B cell (primary cell): ENCODE measurements at regions not wholly inside any gene's neighbourhood (a gene's known extent, or its start where the extent isn't known, plus 50 kb on each side); places are given as distances from the start of the nearest gene placed in this dataset.
"Not testable (repeated sequence)": the region's sequence is repeated elsewhere in the genome, so short reads cannot be mapped to it uniquely, and the experiment has no call there.

Experiments
- ATAC-seq: fragments of 200-7000 bp; cut with Tn5 transposase; one replicate; pipeline ENCODE4 v1.10.0; 2021; ENCODE audit warnings: low read depth, mild to moderate bottlenecking, moderate number of reproducible peaks, moderate library complexity
- CTCF ChIA-PET: fragments of 350-600 bp; sonication (Branson Sonifier 250); formaldehyde crosslinking; loops from one replicate; lab custom pipeline; 2021; ENCODE audit warnings: antibody characterized with exemption, inconsistent platforms; lab: Charles Lee
- POLR2A ChIA-PET: fragments of 350-600 bp; sonication (Branson Sonifier 250); formaldehyde crosslinking; loops from one replicate; lab custom pipeline; 2021; ENCODE audit warnings: antibody characterized with exemption; lab: Charles Lee
- DNase-seq: peaks from one replicate; pipeline ENCODE4 v3.0.0; 2013
- H2AFZ ChIP-seq: 2 replicates; pipeline ENCODE4 v1.6.1; 2012; ENCODE audit warnings: mild to moderate bottlenecking, low read depth, low read length; ENCODE audit not compliant: insufficient read depth, poor library complexity, severe bottlenecking
- H3K27ac ChIP-seq, 2 donors: 1 replicate in 1 of 2; 2 replicates in 1 of 2; pipeline ENCODE4 v1.5.1; 2012 to 2013; ENCODE audit warnings: low read length in 2 of 2, mild to moderate bottlenecking in 2 of 2, moderate library complexity in 1 of 2
- H3K27me3 ChIP-seq, 4 experiments: fragments of 200-600 bp in 1 of 4; sonication (generic) in 1 of 4; replicated peaks in 1 of 4; 1 replicate in 2 of 4; 2 replicates in 2 of 4; pipeline versions ENCODE4 v1.6.1 to v1.7.0; 2013 to 2016; ENCODE audit warnings: low read length in 3 of 4, mild to moderate bottlenecking in 2 of 4, mixed read lengths in 1 of 4, moderate library complexity in 1 of 4; ENCODE audit not compliant: insufficient read depth in 4 of 4, control insufficient read depth in 3 of 4; ENCODE audit errors: control extremely low read depth in 1 of 4
- H3K36me3 ChIP-seq, 2 experiments: replicated peaks in 1 of 2; 1 replicate in 1 of 2; 2 replicates in 1 of 2; pipeline versions ENCODE4 v1.6.1 to v1.7.1; 2013; ENCODE audit warnings: low read length in 1 of 2; ENCODE audit not compliant: insufficient read depth in 2 of 2, control insufficient read depth in 1 of 2; ENCODE audit errors: control extremely low read depth in 1 of 2, extremely low read depth in 1 of 2
- H3K4me1 ChIP-seq, 2 donors: fragments of 200-600 bp in 1 of 2; sonication (generic) in 1 of 2; 1 replicate in 1 of 2; 2 replicates in 1 of 2; pipeline versions ENCODE4 v1.5.1 to v1.6.1; 2013 to 2017; ENCODE audit warnings: low read length in 2 of 2; ENCODE audit not compliant: control insufficient read depth in 2 of 2, insufficient read depth in 2 of 2
- H3K4me2 ChIP-seq: replicated peaks from 2 replicates; pipeline ENCODE3; 2012; ENCODE audit warnings: mild to moderate bottlenecking, low read depth, low read length; ENCODE audit not compliant: poor library complexity, severe bottlenecking
- H3K4me3 ChIP-seq, 5 experiments: fragments of 200-600 bp in 1 of 5; sonication (generic) in 1 of 5; 1 replicate in 3 of 5; 2 replicates in 2 of 5; pipeline versions ENCODE4 v1.5.1 to v1.7.0; 2011 to 2016; ENCODE audit warnings: low read length in 4 of 5, mild to moderate bottlenecking in 4 of 5, low read depth in 2 of 5, control low read depth in 1 of 5, moderate library complexity in 1 of 5; ENCODE audit not compliant: insufficient read depth in 1 of 5; ENCODE audit errors: control extremely low read depth in 1 of 5, extremely low read depth in 1 of 5
- H3K79me2 ChIP-seq: fragments of 200-600 bp; sonication (generic); one replicate; pipeline ENCODE4 v1.6.0; 2016; ENCODE audit warnings: low read length; ENCODE audit not compliant: control insufficient read depth, insufficient read depth
- H3K9ac ChIP-seq: fragments of 200-600 bp; sonication (generic); 2 replicates; pipeline ENCODE4 v1.6.1; 2017; ENCODE audit warnings: mild to moderate bottlenecking, low read length, moderate library complexity
- H3K9me3 ChIP-seq, 3 donors: one replicate each; pipeline versions ENCODE4 v1.6.1 to v1.7.1; 2013; ENCODE audit warnings: low read length in 2 of 3; ENCODE audit not compliant: control insufficient read depth in 2 of 3, insufficient read depth in 1 of 3; ENCODE audit errors: control extremely low read depth in 1 of 3
- H4K20me1 ChIP-seq: 2 replicates; pipeline ENCODE4 v1.6.0; 2012; ENCODE audit warnings: mild to moderate bottlenecking, low read length; ENCODE audit not compliant: insufficient read depth, control insufficient read depth, poor library complexity, severe bottlenecking
- H3K27ac Mint-ChIP-seq: one replicate; pipeline ENCODE4 v1.8.0; 2021; ENCODE audit warnings: mixed read lengths
- H3K27me3 Mint-ChIP-seq: one replicate; pipeline ENCODE4 v1.8.0; 2021; ENCODE audit warnings: mixed read lengths
- H3K4me1 Mint-ChIP-seq: one replicate; pipeline ENCODE4 v1.8.0; 2021; ENCODE audit warnings: mixed read lengths
- H3K4me3 Mint-ChIP-seq: one replicate; pipeline ENCODE4 v1.8.0; 2021; ENCODE audit warnings: mixed read lengths
- H3K9me3 Mint-ChIP-seq: one replicate; pipeline ENCODE4 v1.8.0; 2022; ENCODE audit warnings: mixed read lengths; ENCODE audit not compliant: insufficient read depth
- EZH2 ChIP-seq: IDR thresholded peaks from 2 replicates; pipeline ENCODE4 v1.6.1; 2012; ENCODE audit warnings: borderline replicate concordance, low read depth, mild to moderate bottlenecking, moderate library complexity, low read length; ENCODE audit not compliant: insufficient read depth, poor library complexity, severe bottlenecking
- WGBS: methylation state at CpG from one replicate; pipeline ENCODE4 v1.1.5; 2013; ENCODE audit warnings: missing lambda C conversion rate; ENCODE audit not compliant: insufficient coverage; 5-methylcytosine and 5-hydroxymethylcytosine counted together
- intact Hi-C: fragments of 100-400 bp; cut with micrococcal nuclease; formaldehyde crosslinking; loops from one replicate; pipeline ENCODE4 v1.10.0; 2022
- TF ChIP-seq, protein P1 (sequence below): fragments of 200-600 bp; IDR thresholded peaks from one replicate; pipeline ENCODE4 v1.8.0; 2022; ENCODE audit warnings: antibody characterized with exemption, mild to moderate bottlenecking

DNA sequence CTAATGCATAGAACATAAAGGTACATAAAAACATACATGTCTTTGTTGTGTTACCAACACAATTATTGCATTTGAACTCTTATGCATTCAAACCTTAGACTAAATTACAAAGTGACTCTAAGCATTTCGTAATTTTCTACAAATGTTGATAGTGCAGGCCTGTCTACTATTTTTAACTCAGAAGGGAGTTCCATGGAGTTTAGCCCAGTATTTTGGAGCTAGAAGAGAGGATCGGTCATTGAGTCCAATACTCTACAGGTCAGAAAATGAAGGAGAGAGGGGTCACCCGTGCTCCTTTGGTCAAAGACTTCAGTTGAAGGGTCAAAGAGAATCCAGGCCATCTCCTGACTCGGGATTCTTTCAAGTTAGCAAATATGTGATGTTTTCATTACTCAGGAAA, 55.3 kb upstream of the SRRM3 start:
- H3K27me3 Mint-ChIP-seq: peaks cover 9% of the 10 kb centered on the region
- Histone ChIP-seq H3K4me3 (no peak overlapping the region), H3K9me3 (no peaks in the 10 kb centered on the region), H3K9ac (no peak overlapping the region), H3K4me1 (peaks cover 0 to 2% of the 10 kb centered on the region in 2 donors), H2AFZ (no peak overlapping the region), H3K27me3 (peaks cover 0 to 6% (median 0%) of the 10 kb centered on the region in 4 experiments), H3K79me2 (no peaks in the 10 kb centered on the region), H4K20me1 (no peaks in the 10 kb centered on the region), H3K36me3 (no peaks in the 10 kb centered on the region), H3K4me2 (no peak overlapping the region), H3K27ac (no peak overlapping the region)
- ChIA-PET POLR2A (no interaction called here), CTCF (interaction anchor here (0.6 kb wide), 1 partner anchor 15 kb away, joined by 3 read pairs; no protein-coding TSS in a partner anchor)
- H3K27ac Mint-ChIP-seq: no peak overlapping the region
- H3K9me3 Mint-ChIP-seq: no peaks in the 10 kb centered on the region
- no peaks in the 10 kb centered on the region for H3K4me1 Mint-ChIP-seq
- intact Hi-C loops: no loop called here
- WGBS: 89% methylated on average over 2 of the region's 4 CpGs
- TF ChIP-seq EZH2: no peak
- TF ChIP-seq, protein P1, sequence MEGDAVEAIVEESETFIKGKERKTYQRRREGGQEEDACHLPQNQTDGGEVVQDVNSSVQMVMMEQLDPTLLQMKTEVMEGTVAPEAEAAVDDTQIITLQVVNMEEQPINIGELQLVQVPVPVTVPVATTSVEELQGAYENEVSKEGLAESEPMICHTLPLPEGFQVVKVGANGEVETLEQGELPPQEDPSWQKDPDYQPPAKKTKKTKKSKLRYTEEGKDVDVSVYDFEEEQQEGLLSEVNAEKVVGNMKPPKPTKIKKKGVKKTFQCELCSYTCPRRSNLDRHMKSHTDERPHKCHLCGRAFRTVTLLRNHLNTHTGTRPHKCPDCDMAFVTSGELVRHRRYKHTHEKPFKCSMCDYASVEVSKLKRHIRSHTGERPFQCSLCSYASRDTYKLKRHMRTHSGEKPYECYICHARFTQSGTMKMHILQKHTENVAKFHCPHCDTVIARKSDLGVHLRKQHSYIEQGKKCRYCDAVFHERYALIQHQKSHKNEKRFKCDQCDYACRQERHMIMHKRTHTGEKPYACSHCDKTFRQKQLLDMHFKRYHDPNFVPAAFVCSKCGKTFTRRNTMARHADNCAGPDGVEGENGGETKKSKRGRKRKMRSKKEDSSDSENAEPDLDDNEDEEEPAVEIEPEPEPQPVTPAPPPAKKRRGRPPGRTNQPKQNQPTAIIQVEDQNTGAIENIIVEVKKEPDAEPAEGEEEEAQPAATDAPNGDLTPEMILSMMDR: no peak
- DNase-seq (no peak), ATAC-seq (no peak)
- no peak overlapping the region for H3K4me3 Mint-ChIP-seq

DNA sequence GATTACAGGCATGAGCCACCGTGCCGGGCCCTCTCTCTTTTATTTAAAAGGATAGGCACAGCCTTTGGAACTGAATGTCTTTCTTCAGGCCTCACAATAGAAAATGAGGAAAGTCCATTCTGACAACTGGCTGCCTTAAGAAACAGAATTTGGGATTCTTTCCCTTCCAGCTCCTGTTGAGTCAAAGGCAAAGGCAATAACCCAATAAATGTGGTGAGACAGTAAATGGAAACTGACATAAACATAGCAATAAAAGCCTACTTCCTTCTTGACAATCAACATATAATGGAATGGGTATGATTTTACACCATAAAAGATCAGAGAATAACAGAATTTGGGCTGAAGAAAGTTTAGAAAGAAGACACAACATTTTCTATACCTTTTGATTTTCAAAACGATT, 52.7 kb upstream of the SRRM3 start:
- H3K4me1 Mint-ChIP-seq, DNase-seq, H3K36me3 ChIP-seq, POLR2A ChIA-PET, H2AFZ ChIP-seq, H3K4me1 ChIP-seq, intact Hi-C loops, ATAC-seq, H3K4me3 Mint-ChIP-seq, H3K27me3 ChIP-seq, H3K79me2 ChIP-seq, H3K4me3 ChIP-seq, CTCF ChIA-PET, H3K9me3 ChIP-seq, H3K9ac ChIP-seq, H3K27ac ChIP-seq, H4K20me1 ChIP-seq, H3K27ac Mint-ChIP-seq, H3K4me2 ChIP-seq, H3K9me3 Mint-ChIP-seq: not testable (repeated sequence)
- H3K27me3 Mint-ChIP-seq: peaks cover 13% of the 10 kb centered on the region
- WGBS: no CpG with 5 or more reads among the region's 3 CpGs
